Astrocyte (in vitro differentiated cells and primary cell): ENCODE measurements at regions not wholly inside any gene's neighbourhood (a gene's known extent, or its start where the extent isn't known, plus 50 kb on each side); places are given as distances from the start of the nearest gene placed in this dataset.

Experiments used
- DNase-seq: peaks from one replicate; pipeline ENCODE4 v3.0.0-alpha.2; 2010; ENCODE audit warnings: low read depth
- FAIRE-seq: peaks from 2 replicates; lab custom pipeline; 2011; peaks lifted over from hg19 to GRCh38; lab: Jason Lieb, UNC
- H2AFZ ChIP-seq: 2 replicates; pipeline ENCODE4 v1.6.0; 2012; ENCODE audit warnings: low read depth, low read length, inconsistent platforms
- H3K27ac ChIP-seq: 2 replicates; pipeline ENCODE4 v1.5.1; 2011; ENCODE audit warnings: low read depth, low read length, inconsistent platforms
- H3K27me3 ChIP-seq: 2 replicates; pipeline ENCODE4 v1.6.0; 2011; ENCODE audit warnings: low read length, inconsistent platforms; ENCODE audit not compliant: insufficient read depth
- H3K36me3 ChIP-seq: 2 replicates; pipeline ENCODE4 v1.5.1; 2011; ENCODE audit warnings: low read length, inconsistent platforms; ENCODE audit not compliant: insufficient read depth
- H3K4me1 ChIP-seq: 2 replicates; pipeline ENCODE4 v1.5.1; 2011; ENCODE audit warnings: low read length, inconsistent platforms; ENCODE audit not compliant: insufficient read depth
- H3K4me2 ChIP-seq: 2 replicates; pipeline ENCODE4 v1.6.0; 2012; ENCODE audit warnings: low read length, inconsistent platforms
- H3K4me3 ChIP-seq: 2 replicates; pipeline ENCODE4 v1.5.1; 2011; ENCODE audit warnings: low read depth, mild to moderate bottlenecking, low read length, inconsistent platforms; ENCODE audit not compliant: insufficient read depth
- H3K79me2 ChIP-seq: 2 replicates; pipeline ENCODE4 v1.6.0; 2012; ENCODE audit warnings: mild to moderate bottlenecking, low read length, inconsistent platforms; ENCODE audit not compliant: insufficient read depth
- H3K9ac ChIP-seq: 2 replicates; pipeline ENCODE4 v1.6.0; 2012; ENCODE audit warnings: mild to moderate bottlenecking, low read length, inconsistent platforms
- H3K9me3 ChIP-seq: 2 replicates; pipeline ENCODE4 v1.5.1; 2012; ENCODE audit warnings: low read depth, mild to moderate bottlenecking, low read length, inconsistent platforms; ENCODE audit not compliant: insufficient read depth
- H4K20me1 ChIP-seq: 2 replicates; pipeline ENCODE4 v1.6.0; 2012; ENCODE audit warnings: low read length, inconsistent platforms; ENCODE audit not compliant: insufficient read depth
- H3K27ac Mint-ChIP-seq: one replicate; pipeline ENCODE4 v1.8.0; 2021; ENCODE audit warnings: mild to moderate bottlenecking, mixed read lengths; ENCODE audit not compliant: unreplicated experiment
- H3K27me3 Mint-ChIP-seq: one replicate; pipeline ENCODE4 v1.8.0; 2021; ENCODE audit warnings: low read depth, mixed read lengths; ENCODE audit not compliant: unreplicated experiment
- H3K36me3 Mint-ChIP-seq: one replicate; pipeline ENCODE4 v1.8.0; 2021; ENCODE audit warnings: low read depth, mixed read lengths; ENCODE audit not compliant: unreplicated experiment
- H3K4me1 Mint-ChIP-seq: one replicate; pipeline ENCODE4 v1.8.0; 2021; ENCODE audit warnings: low read depth, mixed read lengths; ENCODE audit not compliant: unreplicated experiment
- H3K4me3 Mint-ChIP-seq: one replicate; pipeline ENCODE4 v1.8.0; 2021; ENCODE audit warnings: mild to moderate bottlenecking, moderate library complexity, mixed read lengths; ENCODE audit not compliant: unreplicated experiment
- H3K9me3 Mint-ChIP-seq: one replicate; pipeline ENCODE4 v1.8.0; 2021; ENCODE audit warnings: mild to moderate bottlenecking, mixed read lengths; ENCODE audit not compliant: unreplicated experiment
- EZH2 ChIP-seq: IDR thresholded peaks from 2 replicates; pipeline ENCODE4 v1.6.1; 2012; ENCODE audit warnings: mild to moderate bottlenecking, low read length, inconsistent platforms; ENCODE audit not compliant: insufficient read depth
- TF ChIP-seq, protein P1 (sequence below): IDR thresholded peaks from 2 replicates; pipeline ENCODE4 v1.5.1; 2011; ENCODE audit warnings: low read depth, mild to moderate bottlenecking, inconsistent platforms, low read length, moderate library complexity; ENCODE audit not compliant: insufficient read depth

DNA sequence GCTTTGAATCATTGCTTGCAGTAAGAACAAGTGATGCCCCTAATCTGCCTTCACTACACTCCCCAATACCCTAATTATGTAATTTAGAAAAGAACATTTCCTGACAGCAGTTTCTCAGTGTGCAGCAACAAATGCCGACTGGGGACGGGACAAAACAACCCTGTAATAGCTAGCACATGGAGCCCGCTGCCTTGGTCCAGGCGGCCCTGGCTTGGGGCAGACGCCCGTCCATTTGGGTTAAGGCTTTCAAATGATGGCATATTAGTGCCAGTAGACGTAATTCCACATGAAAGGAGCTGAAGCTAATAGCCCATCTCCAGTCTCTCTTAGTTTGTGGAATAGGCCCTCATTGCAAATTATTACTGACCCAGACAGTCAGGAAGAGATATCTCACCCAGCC, 150.6 kb upstream of the PITX1 start:
- Histone ChIP-seq H3K9ac (no peak overlapping the region), H4K20me1 (no peaks in the 10 kb centered on the region), H3K27me3 (peaks cover 2% of the 10 kb centered on the region), H3K27ac (no peak overlapping the region), H3K4me3 (no peak overlapping the region), H3K79me2 (no peaks in the 10 kb centered on the region), H2AFZ (no peak overlapping the region), H3K4me2 (no peak overlapping the region), H3K4me1 (no peaks in the 10 kb centered on the region), H3K9me3 (no peaks in the 10 kb centered on the region), H3K36me3 (no peaks in the 10 kb centered on the region)
- no peak for TF ChIP-seq EZH2
- TF ChIP-seq, protein P1, sequence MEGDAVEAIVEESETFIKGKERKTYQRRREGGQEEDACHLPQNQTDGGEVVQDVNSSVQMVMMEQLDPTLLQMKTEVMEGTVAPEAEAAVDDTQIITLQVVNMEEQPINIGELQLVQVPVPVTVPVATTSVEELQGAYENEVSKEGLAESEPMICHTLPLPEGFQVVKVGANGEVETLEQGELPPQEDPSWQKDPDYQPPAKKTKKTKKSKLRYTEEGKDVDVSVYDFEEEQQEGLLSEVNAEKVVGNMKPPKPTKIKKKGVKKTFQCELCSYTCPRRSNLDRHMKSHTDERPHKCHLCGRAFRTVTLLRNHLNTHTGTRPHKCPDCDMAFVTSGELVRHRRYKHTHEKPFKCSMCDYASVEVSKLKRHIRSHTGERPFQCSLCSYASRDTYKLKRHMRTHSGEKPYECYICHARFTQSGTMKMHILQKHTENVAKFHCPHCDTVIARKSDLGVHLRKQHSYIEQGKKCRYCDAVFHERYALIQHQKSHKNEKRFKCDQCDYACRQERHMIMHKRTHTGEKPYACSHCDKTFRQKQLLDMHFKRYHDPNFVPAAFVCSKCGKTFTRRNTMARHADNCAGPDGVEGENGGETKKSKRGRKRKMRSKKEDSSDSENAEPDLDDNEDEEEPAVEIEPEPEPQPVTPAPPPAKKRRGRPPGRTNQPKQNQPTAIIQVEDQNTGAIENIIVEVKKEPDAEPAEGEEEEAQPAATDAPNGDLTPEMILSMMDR, result no peak
- H3K27me3 Mint-ChIP-seq, result peaks cover 30% of the 10 kb centered on the region
- FAIRE-seq (no peak), DNase-seq (no peak)
- no peaks in the 10 kb centered on the region for H3K9me3 Mint-ChIP-seq
- H3K36me3 Mint-ChIP-seq, result no peaks in the 10 kb centered on the region
- H3K4me1 Mint-ChIP-seq, result peaks cover 9% of the 10 kb centered on the region
- no peak overlapping the region for H3K4me3 Mint-ChIP-seq
- no peak overlapping the region for H3K27ac Mint-ChIP-seq

DNA sequence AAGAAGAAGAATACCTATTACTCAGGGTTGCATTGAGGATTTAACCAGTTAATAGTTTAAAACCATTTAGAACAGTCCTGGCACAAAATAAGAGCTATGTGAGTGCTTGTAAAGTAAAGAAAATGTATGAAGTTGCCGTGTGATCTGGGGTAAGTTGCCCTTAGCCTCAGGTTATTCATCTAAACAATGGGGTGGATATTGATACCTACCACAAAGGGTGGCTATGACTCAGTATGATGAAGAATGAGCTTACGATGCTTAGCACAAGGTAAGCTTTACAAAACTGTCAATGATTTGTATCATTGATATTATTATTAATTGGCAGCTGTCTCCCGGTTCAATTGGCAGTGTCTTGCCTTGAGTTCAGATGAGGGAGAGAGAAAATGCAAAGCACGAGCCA, 149.4 kb upstream of the PITX1 start:
- no peaks in the 10 kb centered on the region for H3K79me2 ChIP-seq
- Mint-ChIP-seq H3K4me3 (no peak overlapping the region), H3K27me3 (peaks cover 29% of the 10 kb centered on the region), H3K4me1 (peaks cover 9% of the 10 kb centered on the region), H3K9me3 (no peaks in the 10 kb centered on the region), H3K27ac (no peak overlapping the region), H3K36me3 (no peaks in the 10 kb centered on the region)
- no peak overlapping the region for H3K4me2 ChIP-seq
- H4K20me1 ChIP-seq, result no peaks in the 10 kb centered on the region
- no peak overlapping the region for H3K27ac ChIP-seq
- H3K36me3 ChIP-seq, result no peaks in the 10 kb centered on the region
- no peaks in the 10 kb centered on the region for H3K9me3 ChIP-seq
- DNase-seq, result no peak
- H3K4me3 ChIP-seq, result no peak overlapping the region
- no peak overlapping the region for H3K9ac ChIP-seq
- no peaks in the 10 kb centered on the region for H3K4me1 ChIP-seq
- FAIRE-seq, result no peak
- TF ChIP-seq, protein P1, result no peak
- TF ChIP-seq EZH2, result no peak
- H3K27me3 ChIP-seq, result peaks cover 2% of the 10 kb centered on the region
- no peak overlapping the region for H2AFZ ChIP-seq

DNA sequence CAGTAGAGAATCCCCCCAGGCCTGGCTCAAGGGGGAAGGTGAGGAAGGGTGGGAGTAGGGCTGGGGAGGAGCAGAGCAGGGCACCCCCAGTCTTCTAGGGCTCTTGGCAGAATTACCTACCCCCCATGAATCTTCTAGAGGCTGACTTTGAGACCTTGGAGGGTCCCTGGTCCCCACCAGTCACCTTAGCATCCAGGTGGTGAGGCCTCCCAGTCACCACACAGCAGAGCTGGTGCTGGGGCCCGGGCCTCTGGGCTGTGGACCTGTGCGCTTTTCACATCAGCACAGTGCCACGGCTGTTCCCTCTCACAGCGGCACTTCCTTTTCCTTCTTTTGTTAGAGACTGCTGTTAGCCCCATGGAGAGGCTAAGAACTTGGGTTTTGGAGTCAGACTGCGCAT, 148.6 kb upstream of the PITX1 start:
- FAIRE-seq (no peak), DNase-seq (no peak)
- no peaks in the 10 kb centered on the region for H3K79me2 ChIP-seq
- no peak overlapping the region for H2AFZ ChIP-seq
- no peak overlapping the region for H3K27ac Mint-ChIP-seq
- H3K4me1 ChIP-seq, result no peaks in the 10 kb centered on the region
- H3K36me3 Mint-ChIP-seq, result no peaks in the 10 kb centered on the region
- no peaks in the 10 kb centered on the region for H3K9me3 ChIP-seq
- no peak overlapping the region for H3K9ac ChIP-seq
- no peaks in the 10 kb centered on the region for H3K36me3 ChIP-seq
- H3K27me3 Mint-ChIP-seq, result peaks cover 35% of the 10 kb centered on the region
- no peaks in the 10 kb centered on the region for H4K20me1 ChIP-seq
- no peaks in the 10 kb centered on the region for H3K9me3 Mint-ChIP-seq
- H3K4me2 ChIP-seq, result no peak overlapping the region
- H3K4me3 Mint-ChIP-seq, result no peak overlapping the region
- no peak overlapping the region for H3K27ac ChIP-seq
- TF ChIP-seq EZH2, result no peak
- TF ChIP-seq, protein P1, result no peak
- H3K4me3 ChIP-seq, result no peak overlapping the region
- H3K4me1 Mint-ChIP-seq, result peaks cover 9% of the 10 kb centered on the region
- peaks cover under 1% of the 10 kb centered on the region for H3K27me3 ChIP-seq
